ENCODE measurements at regions not wholly inside any gene's neighbourhood (a gene's known extent, or its start where the extent isn't known, plus 50 kb on each side); places are given as distances from the start of the nearest gene placed in this dataset.

DNA sequence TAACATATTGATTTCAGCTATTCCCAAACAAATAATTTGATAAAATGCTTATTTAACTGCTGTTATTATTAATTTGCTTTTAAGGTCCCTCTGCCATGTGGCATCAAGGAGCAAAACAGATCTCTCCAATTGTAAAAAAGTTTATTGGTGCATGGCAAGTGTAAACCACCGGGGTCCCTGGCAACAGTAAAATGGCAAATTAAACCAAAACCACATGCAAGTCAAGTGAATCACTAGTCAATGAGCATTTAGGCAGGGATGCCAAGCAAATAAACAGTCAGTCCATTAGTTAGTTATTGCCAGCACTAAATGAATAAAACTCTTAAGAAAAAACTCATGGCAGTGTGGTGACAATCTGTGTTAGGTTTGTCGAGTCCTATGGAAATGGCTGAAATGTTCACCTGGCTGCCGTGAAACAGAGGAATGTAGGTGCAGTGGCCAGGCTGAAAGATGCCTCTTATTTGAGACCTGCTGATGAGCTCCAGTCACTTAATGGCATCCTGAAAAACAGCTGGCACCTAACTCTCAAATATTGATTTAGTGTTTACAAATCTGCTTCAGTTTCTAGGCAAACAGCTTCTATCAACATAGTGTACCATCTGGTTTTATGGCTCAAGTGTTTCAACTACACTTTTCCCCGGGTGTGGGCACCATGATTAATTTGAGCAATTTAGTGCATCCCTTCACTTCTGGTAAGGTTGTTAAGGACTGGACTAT, 296.5 kb upstream of the ITGA1 start:
- DNase-seq = peak; percentile 4
- Histone ChIP-seq H2AFZ (ENCODE audit: low read depth, low read length) (no peak overlapping the region), H3K4me3 (ENCODE audit: insufficient read depth in 1 of 2, low read depth in 1 of 2, low read length in 2 of 2) (no peak overlapping the region), H2BK12ac (ENCODE audit: low read length in 2 of 2) (no peak overlapping the region), H3K79me1 (replicated peaks; ENCODE audit: low read length, poor library complexity, severe bottlenecking) (no peaks in the 10 kb centered on the region), H4K8ac (ENCODE audit: low read length) (no peak overlapping the region), H2AK5ac (ENCODE audit: low read length, severe bottlenecking) (no peak overlapping the region), H3K4ac (ENCODE audit: low read depth in 1 of 2, low read length in 2 of 2) (peak overlapping the region in 1 of 2 experiments; percentile 61), H3K18ac (ENCODE audit: low read depth in 1 of 2, low read length in 2 of 2) (peak overlapping the region in 1 of 2 experiments; percentile 68), H3K14ac (ENCODE audit: low read length in 2 of 2) (no peak overlapping the region), H3K9ac (ENCODE audit: low read length) (no peak overlapping the region), H4K91ac (ENCODE audit: low read length) (no peak overlapping the region), H2BK5ac (ENCODE audit: low read depth, low read length, poor library complexity, severe bottlenecking) (no peak overlapping the region), H3K27me3 (ENCODE audit: control insufficient read depth in 1 of 2, insufficient read depth in 1 of 2, low read length in 2 of 2) (no peaks in the 10 kb centered on the region), H3K27ac (ENCODE audit: low read length, poor library complexity, severe bottlenecking) (no peak overlapping the region), H3K23ac (ENCODE audit: low read length in 2 of 2) (no peak overlapping the region), H3K4me1 (ENCODE audit: control insufficient read depth, insufficient read depth, low read depth, low read length) (no peaks in the 10 kb centered on the region), H2BK15ac (ENCODE audit: low read depth, poor library complexity, severe bottlenecking) (no peak overlapping the region), H3K9me3 (ENCODE audit: control insufficient read depth, low read length) (no peaks in the 10 kb centered on the region), H3K4me2 (ENCODE audit: low read length, poor library complexity, severe bottlenecking) (no peak overlapping the region), H3K36me3 (ENCODE audit: control insufficient read depth in 1 of 2, insufficient read depth in 2 of 2, low read depth in 1 of 2, low read length in 2 of 2) (no peaks in the 10 kb centered on the region), H2BK120ac (ENCODE audit: low read depth, low read length) (no peak overlapping the region)
- WGBS = 79% methylated on average over 4 of the region's 4 CpGs

DNA sequence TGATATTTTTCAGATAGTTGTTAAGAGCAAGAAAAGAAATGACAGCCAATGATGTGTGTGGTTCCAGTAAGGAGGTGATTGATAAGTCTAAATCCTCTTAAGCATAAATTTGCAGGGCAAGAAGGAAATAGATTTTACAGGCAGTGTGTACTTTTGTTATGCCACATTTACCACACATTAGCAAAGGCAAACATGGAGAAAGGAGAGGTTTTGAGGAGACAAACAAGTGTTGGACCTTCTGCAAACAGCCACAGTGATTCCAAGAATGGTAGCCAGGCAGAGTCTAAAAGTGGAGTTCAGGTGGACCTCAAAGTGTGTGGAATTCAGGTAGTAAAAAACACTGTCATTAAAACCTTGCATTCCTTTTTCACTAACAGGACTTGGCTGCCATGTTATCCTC, 295.9 kb upstream of the ITGA1 start:
- H3K4ac ChIP-seq (ENCODE audit: low read depth in 1 of 2, low read length in 2 of 2) = no peak overlapping the region

DNA sequence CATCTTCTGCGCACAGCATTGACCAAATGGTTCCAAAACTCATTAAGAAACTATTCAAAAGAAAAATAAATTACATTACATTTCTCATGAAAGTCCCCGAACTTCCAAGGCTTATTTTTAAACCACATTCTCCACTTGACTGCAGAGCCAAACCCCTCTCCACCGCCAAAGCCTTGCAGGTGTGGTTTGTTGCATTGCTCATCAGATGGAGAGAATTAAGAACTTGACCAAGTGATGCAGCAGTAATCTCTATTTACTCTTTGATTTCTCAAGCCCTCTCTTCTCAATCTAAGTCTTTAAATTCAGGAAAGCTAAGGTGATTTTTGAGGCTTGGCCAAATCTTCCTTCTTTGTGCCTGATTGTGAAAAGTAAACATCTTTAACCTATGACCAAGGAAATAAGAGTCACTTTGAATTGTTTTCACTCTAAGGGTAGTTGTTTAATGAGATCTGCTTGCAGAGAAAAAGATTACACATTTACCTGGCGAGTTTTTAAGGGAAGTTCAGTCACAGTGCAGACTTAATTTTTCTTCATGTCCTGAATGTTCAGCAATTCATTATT, 290.5 kb upstream of the ITGA1 start:
- Histone ChIP-seq H3K9me3 (ENCODE audit: control insufficient read depth, low read length) (no peaks in the 10 kb centered on the region), H2AFZ (ENCODE audit: low read depth, low read length) (no peak overlapping the region), H3K36me3 (ENCODE audit: control insufficient read depth in 1 of 2, insufficient read depth in 2 of 2, low read depth in 1 of 2, low read length in 2 of 2) (no peaks in the 10 kb centered on the region), H3K4me1 (ENCODE audit: control insufficient read depth, insufficient read depth, low read depth, low read length) (no peaks in the 10 kb centered on the region), H3K4me3 (ENCODE audit: insufficient read depth in 1 of 2, low read depth in 1 of 2, low read length in 2 of 2) (no peak overlapping the region), H3K9ac (ENCODE audit: low read length) (no peak overlapping the region), H4K91ac (ENCODE audit: low read length) (no peak overlapping the region), H2BK120ac (ENCODE audit: low read depth, low read length) (no peak overlapping the region), H3K27ac (ENCODE audit: low read length, poor library complexity, severe bottlenecking) (no peak overlapping the region), H2BK5ac (ENCODE audit: low read depth, low read length, poor library complexity, severe bottlenecking) (no peak overlapping the region), H3K23ac (ENCODE audit: low read length in 2 of 2) (no peak overlapping the region), H2BK12ac (ENCODE audit: low read length in 2 of 2) (no peak overlapping the region), H3K27me3 (ENCODE audit: control insufficient read depth in 1 of 2, insufficient read depth in 1 of 2, low read length in 2 of 2) (no peaks in the 10 kb centered on the region), H3K18ac (ENCODE audit: low read depth in 1 of 2, low read length in 2 of 2) (no peak overlapping the region), H2BK15ac (ENCODE audit: low read depth, poor library complexity, severe bottlenecking) (no peak overlapping the region), H3K4me2 (ENCODE audit: low read length, poor library complexity, severe bottlenecking) (no peak overlapping the region), H3K14ac (ENCODE audit: low read length in 2 of 2) (no peak overlapping the region), H4K8ac (ENCODE audit: low read length) (no peak overlapping the region), H3K4ac (ENCODE audit: low read depth in 1 of 2, low read length in 2 of 2) (no peak overlapping the region), H3K79me1 (replicated peaks; ENCODE audit: low read length, poor library complexity, severe bottlenecking) (no peaks in the 10 kb centered on the region), H2AK5ac (ENCODE audit: low read length, severe bottlenecking) (no peak overlapping the region)
- DNase-seq = no peak
- WGBS = 72% methylated on average over 4 of the region's 4 CpGs

More for the DNA sequence above, 295.9 kb upstream of the ITGA1 start:
- Histone ChIP-seq H3K4me2 (ENCODE audit: low read length, poor library complexity, severe bottlenecking) (no peak overlapping the region), H3K4me3 (ENCODE audit: insufficient read depth in 1 of 2, low read depth in 1 of 2, low read length in 2 of 2) (no peak overlapping the region), H2AFZ (ENCODE audit: low read depth, low read length) (no peak overlapping the region), H3K18ac (ENCODE audit: low read depth in 1 of 2, low read length in 2 of 2) (no peak overlapping the region), H3K23ac (ENCODE audit: low read length in 2 of 2) (no peak overlapping the region), H2BK5ac (ENCODE audit: low read depth, low read length, poor library complexity, severe bottlenecking) (no peak overlapping the region), H3K27ac (ENCODE audit: low read length, poor library complexity, severe bottlenecking) (no peak overlapping the region), H3K4me1 (ENCODE audit: control insufficient read depth, insufficient read depth, low read depth, low read length) (no peaks in the 10 kb centered on the region), H2BK120ac (ENCODE audit: low read depth, low read length) (no peak overlapping the region), H2BK15ac (ENCODE audit: low read depth, poor library complexity, severe bottlenecking) (no peak overlapping the region), H3K14ac (ENCODE audit: low read length in 2 of 2) (no peak overlapping the region), H3K9ac (ENCODE audit: low read length) (no peak overlapping the region), H4K8ac (ENCODE audit: low read length) (no peak overlapping the region), H3K9me3 (ENCODE audit: control insufficient read depth, low read length) (no peaks in the 10 kb centered on the region), H2AK5ac (ENCODE audit: low read length, severe bottlenecking) (no peak overlapping the region), H2BK12ac (ENCODE audit: low read length in 2 of 2) (no peak overlapping the region), H3K27me3 (ENCODE audit: control insufficient read depth in 1 of 2, insufficient read depth in 1 of 2, low read length in 2 of 2) (no peaks in the 10 kb centered on the region), H3K79me1 (replicated peaks; ENCODE audit: low read length, poor library complexity, severe bottlenecking) (no peaks in the 10 kb centered on the region), H3K36me3 (ENCODE audit: control insufficient read depth in 1 of 2, insufficient read depth in 2 of 2, low read depth in 1 of 2, low read length in 2 of 2) (no peaks in the 10 kb centered on the region), H4K91ac (ENCODE audit: low read length) (no peak overlapping the region)
- DNase-seq = no peak

DNA sequence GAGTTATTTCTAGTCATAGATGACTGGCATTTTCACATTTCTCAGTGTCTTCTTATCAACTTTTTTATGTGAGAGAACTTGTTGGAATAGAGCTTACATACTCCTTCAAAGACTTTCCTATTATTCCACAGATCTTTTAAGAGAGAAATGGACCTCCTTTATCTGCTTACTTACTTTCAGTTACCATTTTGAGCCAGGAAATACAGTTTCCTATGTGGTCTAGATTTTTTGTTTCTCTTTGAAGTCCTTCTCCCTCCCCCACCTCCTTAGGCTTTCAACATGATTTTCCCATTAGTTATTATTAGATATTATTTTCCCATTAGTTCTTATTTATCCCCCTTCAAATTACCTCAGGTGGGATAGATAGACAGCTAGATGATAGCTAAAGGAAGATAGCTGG, 289.1 kb upstream of the ITGA1 start:
- H3K27me3 ChIP-seq (ENCODE audit: control insufficient read depth in 1 of 2, insufficient read depth in 1 of 2, low read length in 2 of 2) = no peaks in the 10 kb centered on the region
- H3K27ac ChIP-seq (ENCODE audit: low read length, poor library complexity, severe bottlenecking) = no peak overlapping the region
- no peak overlapping the region for H4K91ac ChIP-seq (ENCODE audit: low read length)
- H3K4ac ChIP-seq (ENCODE audit: low read depth in 1 of 2, low read length in 2 of 2) = no peak overlapping the region
- no peak overlapping the region for H2BK5ac ChIP-seq (ENCODE audit: low read depth, low read length, poor library complexity, severe bottlenecking)
- no peak overlapping the region for H3K18ac ChIP-seq (ENCODE audit: low read depth in 1 of 2, low read length in 2 of 2)
- no peaks in the 10 kb centered on the region for H3K79me1 ChIP-seq (replicated peaks; ENCODE audit: low read length, poor library complexity, severe bottlenecking)
- H2BK15ac ChIP-seq (ENCODE audit: low read depth, poor library complexity, severe bottlenecking) = no peak overlapping the region
- H4K8ac ChIP-seq (ENCODE audit: low read length) = no peak overlapping the region
- H2AK5ac ChIP-seq (ENCODE audit: low read length, severe bottlenecking) = no peak overlapping the region
- H3K9ac ChIP-seq (ENCODE audit: low read length) = no peak overlapping the region
- no peaks in the 10 kb centered on the region for H3K9me3 ChIP-seq (ENCODE audit: control insufficient read depth, low read length)
- no peak overlapping the region for H2BK12ac ChIP-seq (ENCODE audit: low read length in 2 of 2)
- no peaks in the 10 kb centered on the region for H3K36me3 ChIP-seq (ENCODE audit: control insufficient read depth in 1 of 2, insufficient read depth in 2 of 2, low read depth in 1 of 2, low read length in 2 of 2)
- H3K14ac ChIP-seq (ENCODE audit: low read length in 2 of 2) = no peak overlapping the region
- no peak overlapping the region for H3K23ac ChIP-seq (ENCODE audit: low read length in 2 of 2)
- DNase-seq = no peak
- H2AFZ ChIP-seq (ENCODE audit: low read depth, low read length) = no peak overlapping the region
- no peak overlapping the region for H2BK120ac ChIP-seq (ENCODE audit: low read depth, low read length)
- no peaks in the 10 kb centered on the region for H3K4me1 ChIP-seq (ENCODE audit: control insufficient read depth, insufficient read depth, low read depth, low read length)
- H3K4me3 ChIP-seq (ENCODE audit: insufficient read depth in 1 of 2, low read depth in 1 of 2, low read length in 2 of 2) = no peak overlapping the region
- no peak overlapping the region for H3K4me2 ChIP-seq (ENCODE audit: low read length, poor library complexity, severe bottlenecking)
